ENCODE measurements at regions not wholly inside any gene's neighbourhood (a gene's known extent, or its start where the extent isn't known, plus 50 kb on each side); places are given as distances from the start of the nearest gene placed in this dataset.
"Not testable (repeated sequence)": the region's sequence is repeated elsewhere in the genome, so short reads cannot be mapped to it uniquely, and the experiment has no call there.

DNA sequence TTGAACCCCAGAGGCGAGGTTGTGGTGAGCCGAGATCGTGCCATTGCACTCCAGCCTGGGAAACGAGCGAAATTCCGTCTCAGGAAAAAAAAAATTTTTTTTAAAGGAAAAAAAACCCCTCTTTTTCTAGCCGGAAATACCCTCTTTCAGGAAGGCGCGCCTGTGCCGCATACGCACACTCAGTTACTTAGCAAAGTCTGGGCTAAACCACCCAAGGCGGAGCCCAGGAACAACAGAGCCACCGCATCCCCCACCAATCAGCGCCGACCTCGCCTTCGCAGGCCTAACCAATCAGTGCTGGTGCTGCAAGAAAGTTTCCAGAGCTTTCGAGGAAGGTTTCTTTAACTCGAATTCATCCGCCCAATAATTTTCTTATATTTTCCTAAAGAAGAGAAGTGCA lies 510.4 kb downstream of the KCNJ18 start:
- intact Hi-C loops (cut with micrococcal nuclease; ENCODE audit: unreplicated experiment) (no loop called here), in situ Hi-C loops (cut with HindIII; ENCODE audit: extremely low pct_ligation_motif_present, low pct_unique_long_range_greater_than_20kb) (no loop called here)
- Histone ChIP-seq H3K9ac (ENCODE audit: insufficient read depth, low read depth, low read length) (no peak overlapping the region), H3K4me2 (ENCODE audit: low read depth, low read length) (no peak overlapping the region), H3K9me3 (ENCODE audit: low read length) (no peaks in the 10 kb centered on the region), H3K4me3 (replicated peaks in 1 of 3; ENCODE audit: insufficient read depth in 1 of 3, low read depth in 2 of 3, low read length in 3 of 3) (no peak overlapping the region), H3K79me2 (ENCODE audit: insufficient read depth, low read length) (no peaks in the 10 kb centered on the region), H3K36me3 (replicated peaks in 1 of 2; ENCODE audit: control insufficient read depth in 1 of 2, insufficient read depth in 2 of 2, low read length in 2 of 2) (no peaks in the 10 kb centered on the region), H3K4me1 (ENCODE audit: insufficient read depth, low read length) (no peaks in the 10 kb centered on the region), H3K27ac (ENCODE audit: extremely low read length, insufficient read depth, low read length) (no peak overlapping the region), H3K27me3 (ENCODE audit: control insufficient read depth in 1 of 2, insufficient read depth in 2 of 2, low read length in 2 of 2) (no peaks in the 10 kb centered on the region), H2AFZ (ENCODE audit: low read length) (no peak overlapping the region), H4K20me1 (ENCODE audit: insufficient read depth, low read length) (no peaks in the 10 kb centered on the region)
- WGBS (ENCODE audit: low lambda C conversion rate) = 58% methylated on average over 20 of the region's 20 CpGs
- no peak for DNase-seq (ENCODE audit: low spot score)
- POLR2A ChIA-PET = no interaction called here
- BruUV-seq (replicated peaks) = no TSS peak
- no peak for FAIRE-seq
- CTCF ChIA-PET (ENCODE audit: low intra/inter-chr PET ratio, low total read pairs) = no interaction called here
- no peak for ATAC-seq
- TF ChIP-seq ZSCAN22 (CRISPR knock-in tag; IDR thresholded peaks at IDR 0.05) (no peak), ZNF891 (CRISPR knock-in tag; IDR thresholded peaks at IDR 0.05) (no peak), ZNF530 (CRISPR knock-in tag; IDR thresholded peaks at IDR 0.05; ENCODE audit: low read depth) (no peak)
- TF ChIP-seq, protein P1, sequence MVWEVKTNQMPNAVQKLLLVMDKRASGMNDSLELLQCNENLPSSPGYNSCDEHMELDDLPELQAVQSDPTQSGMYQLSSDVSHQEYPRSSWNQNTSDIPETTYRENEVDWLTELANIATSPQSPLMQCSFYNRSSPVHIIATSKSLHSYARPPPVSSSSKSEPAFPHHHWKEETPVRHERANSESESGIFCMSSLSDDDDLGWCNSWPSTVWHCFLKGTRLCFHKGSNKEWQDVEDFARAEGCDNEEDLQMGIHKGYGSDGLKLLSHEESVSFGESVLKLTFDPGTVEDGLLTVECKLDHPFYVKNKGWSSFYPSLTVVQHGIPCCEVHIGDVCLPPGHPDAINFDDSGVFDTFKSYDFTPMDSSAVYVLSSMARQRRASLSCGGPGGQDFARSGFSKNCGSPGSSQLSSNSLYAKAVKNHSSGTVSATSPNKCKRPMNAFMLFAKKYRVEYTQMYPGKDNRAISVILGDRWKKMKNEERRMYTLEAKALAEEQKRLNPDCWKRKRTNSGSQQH (CRISPR knock-in tag; IDR thresholded peaks at IDR 0.05; ENCODE audit: low read depth) = no peak

DNA sequence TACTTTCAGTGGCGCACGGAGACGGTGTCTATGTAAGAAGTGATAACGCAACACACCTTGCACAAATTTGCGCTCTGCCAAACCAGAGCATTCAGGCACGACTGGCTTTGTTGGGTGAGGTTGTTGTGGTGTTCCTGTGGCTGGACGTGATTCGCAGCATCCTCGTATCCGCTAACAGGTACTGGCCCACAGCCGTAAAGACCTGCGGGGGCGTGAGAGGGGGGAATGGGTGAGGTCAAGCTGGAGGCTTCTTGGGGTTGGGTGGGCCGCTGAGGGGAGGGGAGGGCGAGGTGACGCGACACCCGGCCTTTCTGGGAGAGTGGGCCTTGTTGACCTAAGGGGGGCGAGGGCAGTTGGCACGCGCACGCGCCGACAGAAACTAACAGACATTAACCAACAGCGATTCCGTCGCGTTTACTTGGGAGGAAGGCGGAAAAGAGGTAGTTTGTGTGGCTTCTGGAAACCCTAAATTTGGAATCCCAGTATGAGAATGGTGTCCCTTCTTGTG lies 510.9 kb downstream of the KCNJ18 start:
- TF ChIP-seq TAF15 (IDR thresholded peaks at IDR 0.05; ENCODE audit: low read depth, low read length, poor library complexity, severe bottlenecking) (no peak), SIX4 (CRISPR knock-in tag; IDR thresholded peaks at IDR 0.05) (no peak), GATAD2A (CRISPR knock-in tag; IDR thresholded peaks at IDR 0.05) (no peak), IRF2 (CRISPR knock-in tag; IDR thresholded peaks at IDR 0.05) (no peak), BORCS8-MEF2B (CRISPR knock-in tag; IDR thresholded peaks at IDR 0.05) (no peak), TARDBP (CRISPR knock-in tag; IDR thresholded peaks at IDR 0.05) (no peak)
- TF ChIP-seq, protein P2, sequence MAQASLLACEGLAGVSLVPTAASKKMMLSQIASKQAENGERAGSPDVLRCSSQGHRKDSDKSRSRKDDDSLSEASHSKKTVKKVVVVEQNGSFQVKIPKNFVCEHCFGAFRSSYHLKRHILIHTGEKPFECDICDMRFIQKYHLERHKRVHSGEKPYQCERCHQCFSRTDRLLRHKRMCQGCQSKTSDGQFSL (CRISPR knock-in tag; IDR thresholded peaks at IDR 0.05) = no peak
- no peak for DNase-seq (ENCODE audit: low spot score)
- WGBS (ENCODE audit: low lambda C conversion rate) = 76% methylated on average over 28 of the region's 29 CpGs
- FAIRE-seq = no peak
- H3K9ac ChIP-seq (ENCODE audit: insufficient read depth, low read depth, low read length) = no peak overlapping the region
- H3K27me3 ChIP-seq (ENCODE audit: control insufficient read depth in 1 of 2, insufficient read depth in 2 of 2, low read length in 2 of 2) = no peaks in the 10 kb centered on the region
- H3K36me3 ChIP-seq (replicated peaks in 1 of 2; ENCODE audit: control insufficient read depth in 1 of 2, insufficient read depth in 2 of 2, low read length in 2 of 2) = no peaks in the 10 kb centered on the region
- H2AFZ ChIP-seq (ENCODE audit: low read length) = no peak overlapping the region
- in situ Hi-C loops (cut with HindIII; ENCODE audit: extremely low pct_ligation_motif_present, low pct_unique_long_range_greater_than_20kb) = no loop called here
- no TSS peak for BruUV-seq (replicated peaks)
- intact Hi-C loops (cut with micrococcal nuclease; ENCODE audit: unreplicated experiment) = no loop called here
- no peak overlapping the region for H3K27ac ChIP-seq (ENCODE audit: extremely low read length, insufficient read depth, low read length)
- CTCF ChIA-PET (ENCODE audit: low intra/inter-chr PET ratio, low total read pairs) = no interaction called here
- no peak overlapping the region for H3K4me2 ChIP-seq (ENCODE audit: low read depth, low read length)
- no peak overlapping the region for H3K4me3 ChIP-seq (replicated peaks in 1 of 3; ENCODE audit: insufficient read depth in 1 of 3, low read depth in 2 of 3, low read length in 3 of 3)
- H3K9me3 ChIP-seq (ENCODE audit: low read length) = no peaks in the 10 kb centered on the region
- H3K4me1 ChIP-seq (ENCODE audit: insufficient read depth, low read length) = no peaks in the 10 kb centered on the region
- POLR2A ChIA-PET = no interaction called here
- no peak for ATAC-seq
- no peaks in the 10 kb centered on the region for H3K79me2 ChIP-seq (ENCODE audit: insufficient read depth, low read length)
- no peaks in the 10 kb centered on the region for H4K20me1 ChIP-seq (ENCODE audit: insufficient read depth, low read length)

DNA sequence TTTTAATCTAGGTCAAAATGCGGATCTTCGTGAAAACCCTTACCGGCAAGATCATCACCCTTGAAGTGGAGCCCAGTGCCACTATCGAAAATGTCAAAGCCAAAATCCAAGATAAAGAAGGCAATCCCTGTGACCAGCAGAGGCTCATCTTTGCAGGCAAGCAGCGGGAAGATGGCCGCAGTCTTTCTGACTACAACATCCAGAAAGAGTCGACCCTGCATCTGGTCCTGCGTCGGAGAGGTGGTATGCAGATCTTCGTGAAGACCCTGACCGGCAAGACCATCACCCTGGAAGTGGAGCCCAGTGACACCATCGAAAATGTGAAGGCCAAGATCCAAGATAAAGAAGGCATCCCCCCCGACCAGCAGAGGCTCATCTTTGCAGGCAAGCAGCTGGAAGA lies 511.8 kb downstream of the KCNJ18 start:
- H3K27ac ChIP-seq (ENCODE audit: extremely low read length, insufficient read depth, low read length); in situ Hi-C loops (cut with HindIII; ENCODE audit: extremely low pct_ligation_motif_present, low pct_unique_long_range_greater_than_20kb); H3K27me3 ChIP-seq (ENCODE audit: control insufficient read depth in 1 of 2, insufficient read depth in 2 of 2, low read length in 2 of 2); DNase-seq (ENCODE audit: low spot score); H3K36me3 ChIP-seq (replicated peaks in 1 of 2; ENCODE audit: control insufficient read depth in 1 of 2, insufficient read depth in 2 of 2, low read length in 2 of 2); H3K9ac ChIP-seq (ENCODE audit: insufficient read depth, low read depth, low read length); H3K4me2 ChIP-seq (ENCODE audit: low read depth, low read length); H3K79me2 ChIP-seq (ENCODE audit: insufficient read depth, low read length); BruUV-seq (replicated peaks); H3K9me3 ChIP-seq (ENCODE audit: low read length); ATAC-seq; FAIRE-seq; H4K20me1 ChIP-seq (ENCODE audit: insufficient read depth, low read length); CTCF ChIA-PET (ENCODE audit: low intra/inter-chr PET ratio, low total read pairs); intact Hi-C loops (cut with micrococcal nuclease; ENCODE audit: unreplicated experiment); H3K4me1 ChIP-seq (ENCODE audit: insufficient read depth, low read length); H3K4me3 ChIP-seq (replicated peaks in 1 of 3; ENCODE audit: insufficient read depth in 1 of 3, low read depth in 2 of 3, low read length in 3 of 3); POLR2A ChIA-PET; H2AFZ ChIP-seq (ENCODE audit: low read length): not testable (repeated sequence)
- 62% methylated on average over 12 of the region's 13 CpGs for WGBS (ENCODE audit: low lambda C conversion rate)
